ENCODE measurements at regions not wholly inside any gene's neighbourhood (a gene's known extent, or its start where the extent isn't known, plus 50 kb on each side); places are given as distances from the start of the nearest gene placed in this dataset.

GRCh38 chr5:2013301-2014057 lies 130.8 kb upstream of the IRX4 start:
- H3K27ac ChIP-seq: no peak overlapping the region
- H3K4me3 ChIP-seq: no peak overlapping the region
- no peaks in the 10 kb centered on the region for H3K4me1 ChIP-seq
- intact Hi-C loops (cut with DNase I): no loop called here
- no peaks in the 10 kb centered on the region for H3K9me3 ChIP-seq
- ATAC-seq (no peak), DNase-seq (no peak)
- WGBS, 3 donors: 73 to 75% (median 75%) methylated on average over 18 of the region's 18 CpGs
- peaks cover 0 to 11% (median 0%) of the 10 kb centered on the region in 3 donors for H3K27me3 ChIP-seq (ENCODE audit: insufficient read depth in 3 of 3, low read length in 2 of 3)
- no peak for TF ChIP-seq CTCF (IDR thresholded peaks at IDR 0.05)
- no peaks in the 10 kb centered on the region for H3K36me3 ChIP-seq (ENCODE audit: insufficient read depth in 1 of 2, low read depth in 1 of 2)

- no peak for ATAC-seq
- WGBS, 3 donors: 86 to 91% (median 86%) methylated on average over 8 of the region's 8 CpGs
Observed at GRCh38 chr5:2012885-2013284, 130.2 kb upstream of the IRX4 start.

GRCh38 chr5:2011481-2012411 lies 129.0 kb upstream of the IRX4 start:
- Histone ChIP-seq H3K4me1 (no peaks in the 10 kb centered on the region), H3K9me3 (no peaks in the 10 kb centered on the region), H3K27ac (no peak overlapping the region), H3K4me3 (no peak overlapping the region), H3K36me3 (ENCODE audit: insufficient read depth in 1 of 2, low read depth in 1 of 2) (no peaks in the 10 kb centered on the region), H3K27me3 (ENCODE audit: insufficient read depth in 3 of 3, low read length in 2 of 3) (peaks cover 2 to 27% (median 3%) of the 10 kb centered on the region in 3 donors)
- intact Hi-C loops (cut with DNase I): no loop called here
- no peak for TF ChIP-seq CTCF (IDR thresholded peaks at IDR 0.05)
- ATAC-seq: no peak
- DNase-seq: no peak
- 78 to 85% (median 79%) methylated on average over 18 of the region's 18 CpGs for WGBS, 3 donors

More at GRCh38 chr5:2012885-2013284, 130.2 kb upstream of the IRX4 start:
- Histone ChIP-seq H3K27me3 (ENCODE audit: insufficient read depth in 3 of 3, low read length in 2 of 3) (peaks cover 0 to 16% (median 0%) of the 10 kb centered on the region in 3 donors), H3K9me3 (no peaks in the 10 kb centered on the region), H3K27ac (no peak overlapping the region), H3K4me3 (no peak overlapping the region), H3K36me3 (ENCODE audit: insufficient read depth in 1 of 2, low read depth in 1 of 2) (no peaks in the 10 kb centered on the region), H3K4me1 (no peaks in the 10 kb centered on the region)
- DNase-seq: no peak
- intact Hi-C loops (cut with DNase I): no loop called here
- no peak for TF ChIP-seq CTCF (IDR thresholded peaks at IDR 0.05)

GRCh38 chr5:2010940-2011339 lies 128.2 kb upstream of the IRX4 start:
- intact Hi-C loops (cut with DNase I): no loop called here
- H3K27ac ChIP-seq: no peak overlapping the region
- peaks cover 2 to 30% (median 3%) of the 10 kb centered on the region in 3 donors for H3K27me3 ChIP-seq (ENCODE audit: insufficient read depth in 3 of 3, low read length in 2 of 3)

More at GRCh38 chr5:2010940-2011339, 128.2 kb upstream of the IRX4 start:
- no peak for TF ChIP-seq CTCF (IDR thresholded peaks at IDR 0.05)
- Histone ChIP-seq H3K9me3 (no peaks in the 10 kb centered on the region), H3K4me3 (no peak overlapping the region), H3K4me1 (no peaks in the 10 kb centered on the region), H3K36me3 (ENCODE audit: insufficient read depth in 1 of 2, low read depth in 1 of 2) (no peaks in the 10 kb centered on the region)
- ATAC-seq (no peak), DNase-seq (no peak)
- WGBS, 3 donors: 77 to 91% (median 86%) methylated on average over 3 of the region's 3 CpGs
